Transverse colon (tissue), 4 donors: ENCODE measurements at regions not wholly inside any gene's neighbourhood (a gene's known extent, or its start where the extent isn't known, plus 50 kb on each side); places are given as distances from the start of the nearest gene placed in this dataset.
A peak's percentile ranks its signal among the peaks of the same experiment; 100 is the strongest.

Source experiments
- DNase-seq: peaks from one replicate; pipeline ENCODE4 v3.0.0-alpha.2; 2019
- H3K27ac ChIP-seq, 4 donors: fragments of 200-600 bp; sonication (generic); 2 replicates each; pipeline ENCODE4 v1.5.1; 2016 to 2018; ENCODE audit warnings: inconsistent platforms in 4 of 4
- H3K27me3 ChIP-seq: fragments of 200-600 bp; sonication (generic); 2 replicates; pipeline ENCODE4 v1.5.1; 2017; ENCODE audit warnings: inconsistent platforms
- H3K36me3 ChIP-seq, 4 donors: fragments of 200-600 bp; sonication (generic); 2 replicates each; pipeline ENCODE4 v1.5.1; 2017 to 2019; ENCODE audit warnings: inconsistent platforms in 4 of 4
- H3K4me1 ChIP-seq, 4 donors: fragments of 200-600 bp; sonication (generic); 2 replicates each; pipeline ENCODE4 v1.5.1; 2017 to 2020; ENCODE audit warnings: inconsistent platforms in 4 of 4
- H3K4me3 ChIP-seq, 4 donors: fragments of 200-600 bp; sonication (generic); 1 replicate in 1 of 4; 2 replicates in 3 of 4; pipeline versions ENCODE4 v1.5.1 to v1.6.1; 2017 to 2019; ENCODE audit warnings: inconsistent platforms in 4 of 4
- H3K9me3 ChIP-seq, 2 donors: fragments of 200-600 bp; sonication (generic); 2 replicates each; pipeline ENCODE4 v1.5.1; 2017 to 2019; ENCODE audit warnings: inconsistent platforms in 2 of 2
- CTCF ChIP-seq, 5 experiments: fragments of 200-600 bp in 3 of 5; fragments of 450-650 bp in 2 of 5; sonication (generic) in 3 of 5; IDR thresholded peaks; 1 replicate in 2 of 5; 2 replicates in 3 of 5; pipeline ENCODE4 v1.5.1; 2016 to 2017; ENCODE audit warnings: antibody characterized with exemption in 5 of 5, inconsistent platforms in 3 of 5, mild to moderate bottlenecking in 2 of 5, moderate library complexity in 1 of 5
- EP300 ChIP-seq: sonication (generic); formaldehyde crosslinking; IDR thresholded peaks from one replicate; pipeline ENCODE4 v1.6.1; 2017; ENCODE audit warnings: antibody characterized with exemption, low read depth
- POLR2A ChIP-seq: fragments of 450-650 bp; IDR thresholded peaks from one replicate; pipeline ENCODE4 v1.6.1; 2016; ENCODE audit warnings: antibody characterized with exemption, mild to moderate bottlenecking, moderate library complexity
- POLR2AphosphoS5 ChIP-seq, 3 donors: sonication (generic); formaldehyde crosslinking; IDR thresholded peaks; one replicate each; pipeline ENCODE4 v1.6.1; 2016; ENCODE audit warnings: antibody characterized with exemption in 3 of 3
- WGBS, 2 donors: methylation state at CpG; one replicate each; pipeline ENCODE4 v1.1.5; 2018; ENCODE audit warnings: low coverage in 1 of 2; 5-methylcytosine and 5-hydroxymethylcytosine counted together
- in situ Hi-C, 4 donors: fragments of 200-750 bp; cut with MboI; loops; one replicate each; pipeline versions ENCODE4 v1.15.0 to v1.15.1; 2017; ENCODE audit warnings: low sequenced_read_pairs in 3 of 4, low pct_ligation_motif_present in 1 of 4, low pct_unique_long_range_greater_than_20kb in 1 of 4
- intact Hi-C: fragments of 100-400 bp; cut with DNase I; formaldehyde crosslinking; loops from one replicate; pipeline ENCODE4 v1.15.1; 2023; ENCODE audit warnings: low total_unique reads

GRCh38 chr18:24976502-24976901 lies 375.5 kb downstream of the ZNF521 start:
- no peaks in the 10 kb centered on the region for H3K4me1 ChIP-seq
- in situ Hi-C loops (loop anchor here in 1 of 4 donors (25.0 kb wide), 1 partner anchor 111 kb away; no protein-coding TSS in a partner anchor), intact Hi-C loops (no loop called here)
- 38 to 39% methylated on average over 4 of the region's 4 CpGs for WGBS, 2 donors
- DNase-seq: peak; percentile 10
- H3K27me3 ChIP-seq: no peaks in the 10 kb centered on the region
- no peak overlapping the region for H3K4me3 ChIP-seq
- H3K36me3 ChIP-seq: no peaks in the 10 kb centered on the region
- TF ChIP-seq EP300: no peak
- no peak for TF ChIP-seq POLR2AphosphoS5 (IDR thresholded peaks at IDR 0.05)
- TF ChIP-seq CTCF (IDR thresholded peaks at IDR 0.05): no peak
- no peak for TF ChIP-seq POLR2A
- no peak overlapping the region for H3K27ac ChIP-seq
- H3K9me3 ChIP-seq: no peaks in the 10 kb centered on the region

GRCh38 chr18:24979235-24979634 lies 372.7 kb downstream of the ZNF521 start:
- H3K27me3 ChIP-seq: no peaks in the 10 kb centered on the region
- H3K27ac ChIP-seq: no peak overlapping the region
- H3K9me3 ChIP-seq: no peaks in the 10 kb centered on the region
- H3K4me1 ChIP-seq: no peaks in the 10 kb centered on the region
- no peaks in the 10 kb centered on the region for H3K36me3 ChIP-seq
- WGBS, 2 donors: 89 to 100% methylated on average over 2 to 4 of the region's 4 CpGs
- no peak overlapping the region for H3K4me3 ChIP-seq
- in situ Hi-C loops (loop anchor here in 1 of 4 donors (25.0 kb wide), 1 partner anchor 108 kb away; no protein-coding TSS in a partner anchor), intact Hi-C loops (no loop called here)
- DNase-seq: no peak
- TF ChIP-seq EP300 (no peak), CTCF (IDR thresholded peaks at IDR 0.05) (no peak), POLR2A (no peak), POLR2AphosphoS5 (IDR thresholded peaks at IDR 0.05) (no peak)

- Histone ChIP-seq H3K9me3 (no peaks in the 10 kb centered on the region), H3K4me1 (peaks cover 0 to 10% (median 0%) of the 10 kb centered on the region in 4 donors), H3K27me3 (no peaks in the 10 kb centered on the region), H3K4me3 (no peak overlapping the region), H3K36me3 (no peaks in the 10 kb centered on the region), H3K27ac (no peak overlapping the region)
- TF ChIP-seq EP300 (no peak), POLR2AphosphoS5 (IDR thresholded peaks at IDR 0.05) (no peak), POLR2A (no peak), CTCF (IDR thresholded peaks at IDR 0.05) (no peak)
- in situ Hi-C loops (loop anchor here in 1 of 4 donors (25.0 kb wide), 1 partner anchor 104 kb away; no protein-coding TSS in a partner anchor), intact Hi-C loops (no loop called here)
- WGBS, 2 donors: 68 to 88% methylated on average over 2 of the region's 2 CpGs
- no peak for DNase-seq
Observed at GRCh38 chr18:24982831-24983230, 369.1 kb downstream of the ZNF521 start.

GRCh38 chr18:24983566-24984139 lies 368.3 kb downstream of the ZNF521 start:
- no peak overlapping the region for H3K27ac ChIP-seq
- in situ Hi-C loops: loop anchor here in 1 of 4 donors (25.0 kb wide), 1 partner anchor 104 kb away; no protein-coding TSS in a partner anchor
- no peaks in the 10 kb centered on the region for H3K27me3 ChIP-seq
- H3K4me1 ChIP-seq: peaks cover 0 to 12% (median 0%) of the 10 kb centered on the region in 4 donors
- H3K4me3 ChIP-seq: no peak overlapping the region
- TF ChIP-seq EP300 (no peak), CTCF (IDR thresholded peaks at IDR 0.05) (no peak), POLR2AphosphoS5 (IDR thresholded peaks at IDR 0.05) (no peak), POLR2A (no peak)
- DNase-seq: no peak
- no peaks in the 10 kb centered on the region for H3K9me3 ChIP-seq
- no peaks in the 10 kb centered on the region for H3K36me3 ChIP-seq
- 87 to 88% methylated on average over 6 to 8 of the region's 8 CpGs for WGBS, 2 donors
- intact Hi-C loops: no loop called here
